ENCODE measurements at regions not wholly inside any gene's neighbourhood (a gene's known extent, or its start where the extent isn't known, plus 50 kb on each side); places are given as distances from the start of the nearest gene placed in this dataset.

GRCh38 chr16:5903832-5904231, 806.2 kb upstream of the EEF2KMT start:
- TF ChIP-seq POLR2AphosphoS5 (IDR thresholded peaks at IDR 0.05) (no peak), CTCF (IDR thresholded peaks at IDR 0.05) (no peak)

Data from transverse colon (tissue), 4 donors.